VCaP (cell line): ENCODE measurements at regions not wholly inside any gene's neighbourhood (a gene's known extent, or its start where the extent isn't known, plus 50 kb on each side); places are given as distances from the start of the nearest gene placed in this dataset.

ENCODE experiments used
- H3K27ac ChIP-seq: fragments of 450-650 bp; 2 replicates; pipeline ENCODE4 v1.5.1; 2017
- CTCF ChIP-seq: fragments of 450-650 bp; conservative IDR thresholded peaks from 2 replicates; pipeline ENCODE4 v1.5.1; 2017; ENCODE audit warnings: mild to moderate bottlenecking, moderate library complexity

GRCh38 chr7:118590107-118590506 lies 365.6 kb downstream of the ANKRD7 start:
- TF ChIP-seq CTCF, result peak; percentile 29; the same call in 1 of the 2 replicates
- no peak overlapping the region for H3K27ac ChIP-seq

- TF ChIP-seq CTCF, result no peak
- H3K27ac ChIP-seq, result no peak overlapping the region
These were observed 377.6 kb downstream of the ANKRD7 start for GRCh38 chr7:118602090-118602489.

- TF ChIP-seq CTCF, result no peak
- H3K27ac ChIP-seq, result no peak overlapping the region
These were observed 382.1 kb downstream of the ANKRD7 start for GRCh38 chr7:118606602-118607001.

GRCh38 chr7:118609207-118609606 lies 384.7 kb downstream of the ANKRD7 start:
- no peak overlapping the region for H3K27ac ChIP-seq
- no peak for TF ChIP-seq CTCF

GRCh38 chr7:118615681-118616080 lies 391.2 kb downstream of the ANKRD7 start:
- H3K27ac ChIP-seq, result no peak overlapping the region

GRCh38 chr7:118621810-118622360 lies 397.4 kb downstream of the ANKRD7 start:
- H3K27ac ChIP-seq, result no peak overlapping the region
- TF ChIP-seq CTCF, result no peak

More at GRCh38 chr7:118615681-118616080, 391.2 kb downstream of the ANKRD7 start:
- TF ChIP-seq CTCF, result no peak

GRCh38 chr7:118626739-118627138 lies 402.2 kb downstream of the ANKRD7 start:
- TF ChIP-seq CTCF, result no peak
- no peak overlapping the region for H3K27ac ChIP-seq
